HepG2 (cell line): ENCODE measurements at regions not wholly inside any gene's neighbourhood (a gene's known extent, or its start where the extent isn't known, plus 50 kb on each side); places are given as distances from the start of the nearest gene placed in this dataset.
A peak's percentile ranks its signal among the peaks of the same experiment; 100 is the strongest.

ENCODE experiments used
- ATAC-seq: fragments of 200-7000 bp; cut with Tn5 transposase; 3 replicates; pipeline ENCODE4 v1.9.1; 2020; ENCODE audit warnings: mild to moderate bottlenecking, moderate library complexity
- BruUV-seq: library from RNA; stranded (reverse); fragments of 400-500 nt; replicated peaks from 2 replicates; lab custom pipeline; 2021; lab: Mats Ljungman, UMichigan
- CTCF ChIA-PET: fragments of 300-600 bp; formaldehyde crosslinking; extraction: SDS; loops from one replicate; lab custom pipeline; 2021; ENCODE audit warnings: low total read pairs, inconsistent platforms, low intra/inter-chr PET ratio; lab: Yijun Ruan, JAX
- POLR2A ChIA-PET: fragments of 350-600 bp; sonication (Branson Sonifier 250); formaldehyde crosslinking; loops from one replicate; lab custom pipeline; 2020; ENCODE audit warnings: antibody characterized with exemption, inconsistent platforms; lab: Yijun Ruan, JAX
- DNase-seq: peaks from one replicate; pipeline ENCODE4 v3.0.0-alpha.2; 2015; ENCODE audit warnings: low spot score
- FAIRE-seq: peaks from 3 replicates; lab custom pipeline; 2011; peaks lifted over from hg19 to GRCh38; lab: Jason Lieb, UNC
- H2AFZ ChIP-seq: one replicate; pipeline ENCODE4 v1.6.1; 2011; ENCODE audit warnings: low read length, inconsistent platforms
- H3K27ac ChIP-seq: fragments of 300-600 bp; 3 replicates; pipeline ENCODE4 v1.8.0; 2011; ENCODE audit warnings: mixed run types, mild to moderate bottlenecking, mixed read lengths, low read length, inconsistent platforms; ENCODE audit not compliant: insufficient read depth; ENCODE audit errors: extremely low read length
- H3K27me3 ChIP-seq, 2 experiments: fragments of 200-600 bp in 1 of 2; 2 replicates in 1 of 2; 3 replicates in 1 of 2; pipeline versions ENCODE4 v1.6.0 to v1.8.0; 2011; ENCODE audit warnings: low read length in 2 of 2, mild to moderate bottlenecking in 2 of 2, moderate library complexity in 2 of 2, inconsistent platforms in 1 of 2; ENCODE audit not compliant: insufficient read depth in 2 of 2, control insufficient read depth in 1 of 2
- H3K36me3 ChIP-seq, 2 experiments: fragments of 200-600 bp in 1 of 2; replicated peaks in 1 of 2; 2 replicates in 1 of 2; 3 replicates in 1 of 2; pipeline versions ENCODE4 v1.5.1 to v1.8.0; 2011; ENCODE audit warnings: low read length in 2 of 2, inconsistent platforms in 1 of 2; ENCODE audit not compliant: insufficient read depth in 2 of 2, control insufficient read depth in 1 of 2
- H3K4me1 ChIP-seq: 2 replicates; pipeline ENCODE4 v1.5.1; 2012; ENCODE audit warnings: low read length, inconsistent platforms; ENCODE audit not compliant: insufficient read depth
- H3K4me2 ChIP-seq: 2 replicates; pipeline ENCODE4 v1.6.0; 2011; ENCODE audit warnings: low read depth, low read length, inconsistent platforms
- H3K4me3 ChIP-seq, 3 experiments: fragments of 200-600 bp in 1 of 3; sonication (generic), shearing (Covaris generic) in 1 of 3; replicated peaks in 1 of 3; 2 replicates each; pipeline ENCODE4 v1.5.1; 2011 to 2016; ENCODE audit warnings: low read length in 3 of 3, inconsistent platforms in 2 of 3, low read depth in 2 of 3, mild to moderate bottlenecking in 2 of 3, control low read depth in 1 of 3, mixed read lengths in 1 of 3; ENCODE audit not compliant: insufficient read depth in 1 of 3
- H3K79me2 ChIP-seq: one replicate; pipeline ENCODE4 v1.6.1; 2011; ENCODE audit warnings: low read length, inconsistent platforms; ENCODE audit not compliant: insufficient read depth
- H3K9ac ChIP-seq: 2 replicates; pipeline ENCODE4 v1.6.0; 2011; ENCODE audit warnings: mild to moderate bottlenecking, low read depth, low read length, inconsistent platforms; ENCODE audit not compliant: insufficient read depth
- H3K9me3 ChIP-seq: 2 replicates; pipeline ENCODE4 v1.5.1; 2012; ENCODE audit warnings: mild to moderate bottlenecking, low read length
- H4K20me1 ChIP-seq: 2 replicates; pipeline ENCODE4 v1.6.0; 2011; ENCODE audit warnings: inconsistent platforms, mild to moderate bottlenecking, low read length, moderate library complexity; ENCODE audit not compliant: insufficient read depth
- ATM ChIP-seq: fragments of 450-650 bp; IDR thresholded peaks from 2 replicates; pipeline ENCODE4 v1.7.1; 2017; ENCODE audit warnings: mild to moderate bottlenecking, borderline replicate concordance
- CBX2 ChIP-seq, 2 experiments: fragments of 200-600 bp in 1 of 2; sonication (generic); formaldehyde crosslinking in 1 of 2; IDR thresholded peaks; 2 replicates each; pipeline versions ENCODE4 v1.7.0 to v1.8.1; 2018 to 2022; ENCODE audit warnings: low read depth in 2 of 2, low read length in 1 of 2, mild to moderate bottlenecking in 1 of 2, missing genetic modification reagents in 1 of 2
- DR1 ChIP-seq: sonication (generic); formaldehyde crosslinking; IDR thresholded peaks from 2 replicates; pipeline ENCODE4 v1.8.0; 2021; ENCODE audit warnings: mild to moderate bottlenecking, missing genetic modification reagents, inconsistent platforms
- ERF ChIP-seq: IDR thresholded peaks from 2 replicates; pipeline ENCODE4 v1.6.1; 2018; ENCODE audit warnings: missing biosample characterization, missing genetic modification reagents
- PHF21A ChIP-seq: sonication (generic); formaldehyde crosslinking; IDR thresholded peaks from 2 replicates; pipeline ENCODE4 v1.5.0; 2020; ENCODE audit warnings: mild to moderate bottlenecking, missing genetic modification reagents
- RAD51 ChIP-seq: fragments of 450-650 bp; IDR thresholded peaks from 2 replicates; pipeline ENCODE4 v1.6.1; 2016; ENCODE audit warnings: borderline replicate concordance
- SP5 ChIP-seq: IDR thresholded peaks from 2 replicates; pipeline ENCODE4 v1.6.1; 2016; ENCODE audit warnings: low read depth, borderline replicate concordance
- SUZ12 ChIP-seq: fragments of 150-350 bp; IDR thresholded peaks from 2 replicates; pipeline ENCODE4 v1.6.1; 2014; ENCODE audit warnings: low read depth, low read length
- ZNF136 ChIP-seq: sonication (generic); formaldehyde crosslinking; IDR thresholded peaks from 2 replicates; pipeline ENCODE4 v1.8.1; 2022; ENCODE audit warnings: low read depth, mild to moderate bottlenecking, moderate library complexity, missing genetic modification reagents
- ZNF282 ChIP-seq: fragments of 450-650 bp; IDR thresholded peaks from 2 replicates; pipeline ENCODE4 v1.6.1; 2018; ENCODE audit not compliant: partially characterized antibody
- ZNF367 ChIP-seq: sonication (generic); formaldehyde crosslinking; IDR thresholded peaks from 2 replicates; pipeline ENCODE4 v1.4.0; 2020; ENCODE audit warnings: missing genetic modification reagents, borderline replicate concordance
- ZNF670 ChIP-seq: sonication (generic); formaldehyde crosslinking; IDR thresholded peaks from 2 replicates; pipeline ENCODE4 v1.8.0; 2022; ENCODE audit warnings: mild to moderate bottlenecking, missing genetic modification reagents, borderline replicate concordance
- ZNF710 ChIP-seq: sonication (generic); formaldehyde crosslinking; IDR thresholded peaks from 2 replicates; pipeline ENCODE4 v1.5.0; 2020; ENCODE audit warnings: mild to moderate bottlenecking, missing genetic modification reagents, borderline replicate concordance
- ZNF841 ChIP-seq: sonication (generic); formaldehyde crosslinking; IDR thresholded peaks from 2 replicates; pipeline ENCODE4 v1.8.1; 2023; ENCODE audit warnings: missing genetic modification reagents, borderline replicate concordance
- WGBS: methylation state at CpG from one replicate; pipeline ENCODE4 v1.1.6; 2017; ENCODE audit warnings: low lambda C conversion rate; 5-methylcytosine and 5-hydroxymethylcytosine counted together
- in situ Hi-C: cut with HindIII; loops from 2 replicates; pipeline ENCODE4 v1.10.0; 2017; ENCODE audit warnings: low pct_unique_long_range_greater_than_20kb; ENCODE audit not compliant: extremely low pct_ligation_motif_present
- intact Hi-C: fragments of 100-400 bp; cut with micrococcal nuclease; formaldehyde crosslinking; loops from one replicate; pipeline ENCODE4 v1.10.0; 2022; ENCODE audit not compliant: unreplicated experiment
- TF ChIP-seq, protein P1 (sequence below), 2 experiments: sonication (generic) in 1 of 2; formaldehyde crosslinking in 1 of 2; IDR thresholded peaks; 2 replicates each; pipeline versions ENCODE4 v1.5.1 to v1.6.1; 2011 to 2020; ENCODE audit warnings: borderline replicate concordance in 1 of 2, low read depth in 1 of 2, low read length in 1 of 2, mild to moderate bottlenecking in 1 of 2, missing genetic modification reagents in 1 of 2, moderate library complexity in 1 of 2

- no peak overlapping the region for H3K27ac ChIP-seq
- no peak overlapping the region for H3K9ac ChIP-seq
- no peaks in the 10 kb centered on the region for H3K36me3 ChIP-seq
- intact Hi-C loops (no loop called here), in situ Hi-C loops (no loop called here)
- H3K4me2 ChIP-seq: no peak overlapping the region
- H3K79me2 ChIP-seq: no peaks in the 10 kb centered on the region
- H3K4me1 ChIP-seq: no peaks in the 10 kb centered on the region
- BruUV-seq: no TSS peak
- H2AFZ ChIP-seq: no peak overlapping the region
- no peak overlapping the region for H3K4me3 ChIP-seq
- peaks cover 2 to 36% of the 10 kb centered on the region in 2 experiments; a peak in 4 of 5 replicates for H3K27me3 ChIP-seq
- ATAC-seq: no peak
- no peak for DNase-seq
- TF ChIP-seq RAD51 (peak; percentile 45; the same call in 1 of the 2 replicates), ERF (CRISPR knock-in tag) (no peak)
- TF ChIP-seq, protein P1, sequence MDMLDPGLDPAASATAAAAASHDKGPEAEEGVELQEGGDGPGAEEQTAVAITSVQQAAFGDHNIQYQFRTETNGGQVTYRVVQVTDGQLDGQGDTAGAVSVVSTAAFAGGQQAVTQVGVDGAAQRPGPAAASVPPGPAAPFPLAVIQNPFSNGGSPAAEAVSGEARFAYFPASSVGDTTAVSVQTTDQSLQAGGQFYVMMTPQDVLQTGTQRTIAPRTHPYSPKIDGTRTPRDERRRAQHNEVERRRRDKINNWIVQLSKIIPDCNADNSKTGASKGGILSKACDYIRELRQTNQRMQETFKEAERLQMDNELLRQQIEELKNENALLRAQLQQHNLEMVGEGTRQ (IDR thresholded peaks at IDR 0.05; ENCODE audit: low read depth, low read length): 0 out of 2 replicates have a peak, but pooled peaks have one; percentile 19
- TF ChIP-seq, protein P1 (CRISPR knock-in tag; IDR thresholded peaks at IDR 0.05; ENCODE audit: borderline replicate concordance): no peak
- FAIRE-seq: no peak
- POLR2A ChIA-PET: no interaction called here
- H4K20me1 ChIP-seq: no peaks in the 10 kb centered on the region
- CTCF ChIA-PET: no interaction called here
- WGBS: 19% methylated on average over 5 of the region's 5 CpGs
- H3K9me3 ChIP-seq: no peaks in the 10 kb centered on the region
Observed at GRCh38 chr14:94879537-94879936, 109.6 kb upstream of the GSC start.

DNA sequence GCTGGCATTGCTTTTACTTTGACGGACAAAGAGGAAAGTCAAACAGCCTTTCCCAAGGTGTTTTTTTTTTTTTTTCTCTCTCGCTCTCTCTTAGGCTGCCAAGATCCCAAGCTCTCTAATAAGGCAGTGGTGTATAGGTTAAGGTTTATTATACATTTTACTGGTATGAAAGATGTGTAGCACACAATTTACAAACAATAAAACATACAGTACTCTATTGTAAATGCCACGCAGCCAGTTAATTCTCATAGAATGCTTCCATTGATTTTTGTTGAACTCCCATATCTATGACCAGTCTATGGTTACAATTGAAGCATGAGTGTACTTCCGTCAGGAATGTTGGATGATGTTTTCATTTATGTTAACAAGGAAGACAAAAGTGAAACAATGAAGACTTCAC is 106.4 kb upstream of the GSC start:
- 10% methylated on average over 4 of the region's 4 CpGs for WGBS
- Histone ChIP-seq H2AFZ (no peak overlapping the region), H3K9me3 (no peaks in the 10 kb centered on the region), H3K27me3 (peaks cover 1 to 30% of the 10 kb centered on the region in 2 experiments; a peak in 2 of 5 replicates), H3K36me3 (no peaks in the 10 kb centered on the region), H3K4me3 (no peak overlapping the region), H3K79me2 (no peaks in the 10 kb centered on the region), H3K4me2 (no peak overlapping the region), H3K27ac (no peak overlapping the region), H4K20me1 (no peaks in the 10 kb centered on the region), H3K4me1 (no peaks in the 10 kb centered on the region), H3K9ac (no peak overlapping the region)
- ATAC-seq (no peak), FAIRE-seq (no peak), DNase-seq (no peak)
- in situ Hi-C loops (no loop called here), intact Hi-C loops (no loop called here)
- no TSS peak for BruUV-seq
- POLR2A ChIA-PET: no interaction called here
- CTCF ChIA-PET: no interaction called here
- TF ChIP-seq DR1: no peak
- TF ChIP-seq PHF21A (CRISPR knock-in tag): no peak
- no peak for TF ChIP-seq SUZ12
- TF ChIP-seq ZNF367 (CRISPR knock-in tag): no peak
- TF ChIP-seq ZNF136 (CRISPR knock-in tag): no peak
- no peak for TF ChIP-seq ZNF282
- TF ChIP-seq SP5 (CRISPR knock-in tag): no peak
- no peak for TF ChIP-seq ZNF670 (CRISPR knock-in tag)
- no peak for TF ChIP-seq CBX2 (IDR thresholded peaks at IDR 0.05; ENCODE audit: low read depth, low read length)
- TF ChIP-seq CBX2 (CRISPR knock-in tag; IDR thresholded peaks at IDR 0.05; ENCODE audit: low read depth): no peak
- no peak for TF ChIP-seq ATM
- TF ChIP-seq ZNF841 (CRISPR knock-in tag): no peak
- TF ChIP-seq ZNF710: no peak
